ENCODE measurements at regions not wholly inside any gene's neighbourhood (a gene's known extent, or its start where the extent isn't known, plus 50 kb on each side); places are given as distances from the start of the nearest gene placed in this dataset.
"Not testable (repeated sequence)": the region's sequence is repeated elsewhere in the genome, so short reads cannot be mapped to it uniquely, and the experiment has no call there.

DNA sequence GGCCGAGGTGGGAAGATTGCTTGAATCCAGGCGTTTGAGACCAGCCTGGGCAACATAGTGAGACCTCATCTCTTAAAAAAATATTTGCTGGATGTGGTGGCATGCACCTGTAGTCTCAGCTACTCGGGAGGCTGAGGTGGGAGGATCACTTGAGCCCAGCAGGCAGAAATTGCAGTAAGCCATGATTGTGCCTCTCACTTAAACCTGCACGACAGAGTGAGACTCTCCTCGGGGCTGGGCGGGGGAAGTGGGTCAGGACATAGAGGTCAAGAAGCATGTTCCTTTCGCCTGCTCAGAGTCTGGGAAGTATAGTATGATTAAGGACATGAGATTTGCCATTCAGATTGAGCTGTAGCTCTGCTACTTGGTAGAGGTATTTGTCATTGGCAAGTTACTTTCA lies 52.3 kb downstream of the SEPTIN7 start:
- not testable (repeated sequence) for H3K4me3 ChIP-seq; H3K27me3 ChIP-seq; H3K27ac ChIP-seq; H3K4me1 ChIP-seq; H3K9me3 ChIP-seq (replicated peaks); DNase-seq; H3K36me3 ChIP-seq

DNA sequence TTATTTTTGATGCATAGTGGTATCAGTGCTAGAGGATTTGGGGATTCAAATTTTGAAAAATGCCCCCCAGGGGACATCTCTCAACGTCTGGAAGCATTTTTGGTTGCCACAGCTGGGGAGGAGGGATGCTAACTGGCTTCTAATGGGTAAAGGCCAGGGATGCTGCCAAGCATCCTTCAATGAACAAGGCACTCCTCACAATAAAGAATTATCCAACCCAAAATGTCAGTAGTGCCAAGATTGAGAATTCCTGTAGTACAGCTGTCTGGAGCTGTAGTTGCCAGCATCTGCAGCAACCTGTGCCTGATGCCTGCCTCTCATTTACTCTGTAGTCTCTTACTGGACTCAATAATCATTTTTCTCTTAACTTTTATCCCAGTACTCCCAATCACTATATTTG lies 53.5 kb downstream of the SEPTIN7 start:
- no peak for DNase-seq
- Histone ChIP-seq H3K4me3 (no peak overlapping the region), H3K27me3 (no peaks in the 10 kb centered on the region), H3K9me3 (replicated peaks) (no peaks in the 10 kb centered on the region), H3K27ac (no peak overlapping the region), H3K4me1 (no peaks in the 10 kb centered on the region), H3K36me3 (peaks cover 9% of the 10 kb centered on the region)

DNA sequence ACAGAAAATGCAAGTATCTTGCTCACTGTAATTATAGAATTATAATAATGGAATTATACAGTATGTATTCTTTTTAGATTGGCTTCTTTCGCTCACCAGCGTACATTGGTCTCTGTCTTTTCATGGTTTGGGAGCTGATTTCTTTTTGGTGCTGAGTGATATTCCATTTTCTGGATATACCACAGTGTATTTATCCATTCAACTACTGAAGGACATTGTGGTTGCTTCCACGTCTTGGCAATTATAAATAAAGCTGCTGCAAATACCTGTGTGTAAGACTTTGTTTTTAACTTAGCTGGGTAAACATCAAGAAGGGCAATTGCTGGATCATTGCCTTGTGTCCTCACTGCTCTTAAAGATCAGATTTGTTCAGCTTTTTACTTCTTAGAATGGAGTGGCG lies 55.3 kb downstream of the SEPTIN7 start:
- H3K4me3 ChIP-seq, result no peak overlapping the region
- H3K4me1 ChIP-seq, result no peaks in the 10 kb centered on the region
- H3K36me3 ChIP-seq, result peaks cover 8% of the 10 kb centered on the region
- no peaks in the 10 kb centered on the region for H3K27me3 ChIP-seq
- peaks cover 6% of the 10 kb centered on the region for H3K9me3 ChIP-seq (replicated peaks)
- no peak for DNase-seq
- H3K27ac ChIP-seq, result no peak overlapping the region

DNA sequence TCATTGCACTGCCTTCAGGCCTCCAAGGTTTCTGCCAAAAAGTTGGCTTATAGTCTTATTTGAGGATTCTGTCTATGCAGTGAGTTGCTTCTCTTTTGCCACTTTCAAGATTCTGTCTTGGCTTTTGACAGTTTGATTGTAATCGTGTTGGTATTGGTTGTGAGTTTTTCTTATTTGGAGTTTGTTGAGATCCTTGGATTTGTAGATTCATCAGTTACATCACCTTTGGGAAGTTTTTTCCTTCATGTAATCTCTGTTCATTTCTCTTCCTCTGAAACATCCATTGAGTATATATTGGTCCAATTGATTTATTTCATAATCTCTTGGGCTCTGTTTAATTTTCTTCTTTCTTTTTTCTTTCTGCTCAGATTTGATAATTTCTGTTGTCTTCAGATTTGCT lies 59.8 kb downstream of the SEPTIN7 start:
- no peak for DNase-seq
- no peaks in the 10 kb centered on the region for H3K27me3 ChIP-seq
- H3K36me3 ChIP-seq, result peaks cover 20% of the 10 kb centered on the region
- H3K9me3 ChIP-seq (replicated peaks), result peaks cover 6% of the 10 kb centered on the region
- H3K4me3 ChIP-seq, result no peak overlapping the region
- no peak overlapping the region for H3K27ac ChIP-seq
- no peaks in the 10 kb centered on the region for H3K4me1 ChIP-seq

DNA sequence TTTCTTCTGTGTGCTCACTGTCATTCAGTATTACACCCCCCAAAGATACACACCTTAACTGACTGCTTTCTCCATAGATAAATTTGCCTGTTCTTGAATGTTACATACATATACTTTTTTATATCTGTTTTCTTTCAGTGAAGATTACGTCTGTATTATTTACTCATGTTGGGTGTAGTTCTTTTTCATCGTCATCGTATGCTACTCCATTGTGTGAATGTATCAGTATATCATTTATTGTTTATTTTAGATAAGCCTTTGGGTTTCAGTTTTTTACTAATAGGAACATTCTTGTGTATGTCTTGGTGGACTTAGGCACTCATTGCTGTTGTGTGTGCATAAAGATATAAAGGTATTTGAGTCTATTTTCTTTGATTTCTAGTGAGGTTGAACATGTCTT lies 64.4 kb downstream of the SEPTIN7 start:
- Histone ChIP-seq H3K27ac (no peak overlapping the region), H3K27me3 (no peaks in the 10 kb centered on the region), H3K9me3 (replicated peaks) (peaks cover 3% of the 10 kb centered on the region), H3K36me3 (peaks cover 33% of the 10 kb centered on the region), H3K4me3 (no peak overlapping the region), H3K4me1 (no peaks in the 10 kb centered on the region)
- no peak for DNase-seq

DNA sequence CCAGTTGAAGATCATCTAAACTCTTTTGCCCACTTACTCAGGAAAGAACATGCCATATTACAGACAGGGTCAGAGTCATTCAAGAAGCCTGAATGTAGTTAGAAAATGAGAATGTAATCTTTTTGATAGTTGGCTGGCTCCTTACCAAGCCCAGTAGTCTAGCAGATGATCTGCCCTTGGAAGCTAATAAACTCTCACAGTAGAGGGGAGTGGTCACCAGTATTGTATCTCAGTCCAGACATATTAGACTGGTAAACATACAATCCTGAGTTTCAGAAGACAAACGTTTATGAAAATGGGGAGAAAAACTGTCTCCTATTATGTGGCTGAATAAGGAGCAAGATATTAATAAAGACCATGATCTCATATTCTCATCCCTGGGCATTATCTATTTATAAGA lies 65.3 kb downstream of the SEPTIN7 start:
- H3K36me3 ChIP-seq, result peaks cover 31% of the 10 kb centered on the region
- H3K4me1 ChIP-seq, result no peaks in the 10 kb centered on the region
- DNase-seq, result no peak
- H3K27me3 ChIP-seq, result no peaks in the 10 kb centered on the region
- H3K9me3 ChIP-seq (replicated peaks), result no peaks in the 10 kb centered on the region
- no peak overlapping the region for H3K27ac ChIP-seq
- no peak overlapping the region for H3K4me3 ChIP-seq

DNA sequence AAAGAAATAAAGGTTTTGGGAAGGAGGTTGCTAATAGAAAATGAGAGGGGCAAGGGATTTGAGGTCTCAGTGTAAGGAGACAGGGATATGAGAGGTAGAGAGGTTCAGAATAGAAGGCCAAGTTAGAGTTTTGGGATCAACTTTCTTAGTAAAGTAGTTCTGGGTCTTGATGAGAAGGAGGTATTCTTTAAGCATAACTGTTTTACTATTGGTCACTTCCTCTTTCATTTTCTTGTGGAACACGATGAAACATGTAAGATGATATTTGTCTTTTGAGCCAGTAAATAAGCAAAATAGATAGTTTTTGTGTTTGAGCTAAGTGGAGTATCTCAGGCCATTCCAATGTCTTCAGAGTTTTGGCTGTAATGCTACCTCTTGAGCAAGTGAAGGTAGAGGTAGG lies 68.3 kb downstream of the SEPTIN7 start:
- not testable (repeated sequence) for H3K4me1 ChIP-seq; H3K27me3 ChIP-seq; H3K4me3 ChIP-seq; H3K27ac ChIP-seq; H3K9me3 ChIP-seq (replicated peaks); DNase-seq
- H3K36me3 ChIP-seq, result peaks cover 39% of the 10 kb centered on the region

DNA sequence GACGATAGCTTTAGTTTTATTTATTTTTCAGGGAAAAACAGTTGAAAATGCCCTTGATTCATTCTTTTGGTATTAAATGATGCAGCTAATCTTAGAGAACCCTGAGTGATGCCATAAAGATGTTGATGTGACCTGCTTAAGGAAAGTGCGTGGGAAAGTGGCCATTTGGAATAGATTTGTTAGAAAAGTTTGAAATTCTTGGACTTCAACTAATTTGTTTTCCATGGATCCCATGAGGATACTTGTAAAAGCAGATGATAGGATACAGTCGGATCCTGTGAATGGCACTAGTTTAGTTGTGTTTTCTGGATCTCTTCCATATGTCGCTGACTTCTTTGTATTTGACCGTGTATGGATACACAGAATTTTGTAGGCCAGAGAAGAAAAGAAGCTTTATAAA lies 69.0 kb downstream of the SEPTIN7 start:
- Histone ChIP-seq H3K36me3 (peaks cover 43% of the 10 kb centered on the region), H3K4me3 (no peak overlapping the region), H3K27me3 (no peaks in the 10 kb centered on the region), H3K27ac (no peak overlapping the region), H3K4me1 (no peaks in the 10 kb centered on the region; the same call in 1 of the 2 replicates), H3K9me3 (replicated peaks) (no peaks in the 10 kb centered on the region)
- no peak for DNase-seq

DNA sequence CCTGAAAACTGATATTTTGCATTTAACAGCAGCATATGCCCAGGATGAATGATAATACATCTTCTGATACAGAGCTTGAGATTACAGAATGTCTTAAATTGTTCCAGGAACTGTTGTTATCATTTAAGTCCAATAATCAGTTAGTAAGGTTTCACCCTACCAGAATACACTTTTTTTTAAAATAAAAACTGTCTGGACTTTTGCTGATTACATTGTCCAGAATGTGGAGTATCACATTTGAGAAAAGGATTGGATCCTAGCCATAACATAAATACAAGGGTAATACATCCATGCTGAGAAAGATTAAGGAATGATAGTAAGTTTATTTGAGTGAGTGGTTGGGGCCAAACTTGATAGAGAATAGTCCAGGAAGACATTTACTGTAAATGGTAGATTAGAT lies 71.0 kb downstream of the SEPTIN7 start:
- H3K4me1 ChIP-seq, result no peaks in the 10 kb centered on the region; the same call in none of the 2 replicates
- no peak overlapping the region for H3K27ac ChIP-seq

DNA sequence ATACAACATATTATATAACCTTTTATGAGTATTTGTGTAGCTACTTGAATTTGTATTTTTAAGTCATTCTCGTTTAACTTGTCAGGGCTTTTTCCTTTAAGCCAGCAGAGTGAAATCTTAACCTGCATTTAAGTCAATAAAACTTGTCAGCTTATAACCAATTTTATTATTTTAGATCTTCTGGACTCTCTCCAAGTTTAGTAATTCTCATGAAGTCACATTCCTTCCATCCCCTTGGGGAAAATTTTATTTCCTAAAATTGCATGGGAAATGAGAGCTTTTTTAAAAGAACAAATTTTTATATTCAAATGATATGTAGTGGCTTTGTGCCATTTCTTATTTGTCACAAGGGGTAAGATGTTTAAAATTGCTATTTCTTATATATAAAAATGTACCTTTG lies 74.0 kb downstream of the SEPTIN7 start:
- DNase-seq, result no peak
- Histone ChIP-seq H3K36me3 (peaks cover 25% of the 10 kb centered on the region), H3K4me3 (no peak overlapping the region), H3K27me3 (no peaks in the 10 kb centered on the region), H3K4me1 (peaks cover 10% of the 10 kb centered on the region), H3K9me3 (replicated peaks) (no peaks in the 10 kb centered on the region), H3K27ac (no peak overlapping the region)

More for the DNA sequence above, 71.0 kb downstream of the SEPTIN7 start:
- no peak for DNase-seq
- Histone ChIP-seq H3K9me3 (replicated peaks) (no peaks in the 10 kb centered on the region), H3K27me3 (no peaks in the 10 kb centered on the region), H3K36me3 (peaks cover 35% of the 10 kb centered on the region), H3K4me3 (no peak overlapping the region)

DNA sequence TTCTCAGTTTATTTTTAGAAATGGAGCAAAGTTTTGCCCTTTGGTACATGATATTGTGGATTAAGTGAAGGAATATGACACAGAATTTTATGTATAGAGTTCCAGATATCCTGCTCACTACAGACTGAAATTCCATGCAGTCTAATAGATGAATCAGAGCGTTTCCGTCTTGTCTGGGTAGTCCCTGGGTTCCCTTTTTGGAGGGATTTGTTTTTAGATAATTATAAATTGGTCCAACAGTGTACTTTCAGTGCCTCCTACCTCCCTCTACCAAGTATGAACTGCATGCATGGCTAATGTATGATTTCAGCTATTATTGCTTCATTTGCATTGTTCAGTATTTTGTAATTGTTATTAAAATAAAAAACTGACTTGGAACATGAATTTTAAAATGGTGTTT lies 74.4 kb downstream of the SEPTIN7 start:
- Histone ChIP-seq H3K4me1 (peaks cover 10% of the 10 kb centered on the region), H3K9me3 (replicated peaks) (no peaks in the 10 kb centered on the region), H3K4me3 (no peak overlapping the region), H3K27me3 (no peaks in the 10 kb centered on the region), H3K27ac (no peak overlapping the region), H3K36me3 (peaks cover 26% of the 10 kb centered on the region)
- DNase-seq, result no peak

DNA sequence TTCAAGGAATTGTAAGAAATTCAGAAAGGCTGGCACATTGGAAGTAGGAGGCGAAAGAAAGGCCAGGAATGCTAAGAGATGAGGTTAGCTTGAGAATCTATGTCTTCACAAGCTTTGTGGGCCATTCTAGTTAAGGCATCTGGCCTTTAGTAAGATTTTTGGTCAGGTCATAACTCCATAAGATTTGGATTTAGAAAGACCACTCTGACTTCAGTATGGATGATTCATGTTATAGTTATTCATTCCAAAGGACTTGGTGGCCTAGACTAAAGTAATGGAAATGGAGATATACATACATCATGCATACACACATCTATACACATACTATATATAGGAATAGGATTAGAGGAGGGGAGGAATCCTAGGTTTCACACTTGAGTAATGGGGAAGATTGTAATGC lies 77.5 kb downstream of the SEPTIN7 start:
- no peak for DNase-seq
- no peak overlapping the region for H3K4me3 ChIP-seq
- H3K4me1 ChIP-seq, result peaks cover 10% of the 10 kb centered on the region
- H3K9me3 ChIP-seq (replicated peaks), result no peaks in the 10 kb centered on the region
- no peak overlapping the region for H3K27ac ChIP-seq
- H3K36me3 ChIP-seq, result peaks cover 26% of the 10 kb centered on the region
- no peaks in the 10 kb centered on the region for H3K27me3 ChIP-seq

DNA sequence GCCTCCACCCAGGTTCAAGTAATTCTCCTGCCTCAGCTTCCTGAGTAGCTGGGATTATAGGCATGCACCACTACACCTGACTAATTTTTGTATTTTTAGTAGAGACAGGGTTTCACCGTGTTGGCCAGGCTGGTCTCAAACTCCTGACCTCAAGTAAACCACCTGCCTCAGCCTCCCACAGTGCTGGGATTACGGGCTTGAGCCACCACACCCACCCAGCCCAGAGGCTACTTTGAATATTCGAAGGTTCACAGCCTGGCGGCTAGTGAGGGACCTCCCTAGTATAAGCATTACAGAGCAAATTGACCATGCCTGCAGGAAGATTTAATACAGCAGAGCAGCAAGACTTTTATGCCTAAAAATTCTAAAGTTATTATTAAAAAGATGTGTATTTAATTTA lies 86.6 kb downstream of the SEPTIN7 start:
- not testable (repeated sequence) for H3K27ac ChIP-seq; DNase-seq; H3K4me3 ChIP-seq; H3K9me3 ChIP-seq (replicated peaks); H3K4me1 ChIP-seq; H3K27me3 ChIP-seq
- peaks cover 29% of the 10 kb centered on the region for H3K36me3 ChIP-seq

DNA sequence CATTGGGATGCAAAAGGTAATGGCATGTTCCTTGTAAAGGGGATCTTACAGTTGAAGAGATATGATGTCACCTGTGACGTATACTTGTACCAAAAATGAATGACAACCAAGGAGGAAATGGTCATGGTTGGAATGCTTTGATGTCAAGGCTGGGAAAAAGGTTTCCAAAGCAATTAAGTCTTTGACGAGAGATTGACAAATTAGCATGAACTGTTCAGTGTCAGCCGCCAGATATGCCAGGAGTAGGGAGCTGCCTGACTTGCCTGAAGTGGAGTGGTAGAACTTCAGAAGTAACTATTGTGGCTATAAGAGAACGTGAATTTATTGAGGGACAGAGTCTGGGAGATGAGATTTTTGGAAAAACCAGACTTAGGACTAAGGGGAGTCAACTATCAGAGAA lies 88.1 kb downstream of the SEPTIN7 start:
- H3K4me3 ChIP-seq, result no peak overlapping the region
- H3K27ac ChIP-seq, result no peak overlapping the region
- DNase-seq, result no peak
- no peaks in the 10 kb centered on the region for H3K27me3 ChIP-seq
- H3K9me3 ChIP-seq (replicated peaks), result no peaks in the 10 kb centered on the region
- H3K36me3 ChIP-seq, result peaks cover 30% of the 10 kb centered on the region
- H3K4me1 ChIP-seq, result no peaks in the 10 kb centered on the region

DNA sequence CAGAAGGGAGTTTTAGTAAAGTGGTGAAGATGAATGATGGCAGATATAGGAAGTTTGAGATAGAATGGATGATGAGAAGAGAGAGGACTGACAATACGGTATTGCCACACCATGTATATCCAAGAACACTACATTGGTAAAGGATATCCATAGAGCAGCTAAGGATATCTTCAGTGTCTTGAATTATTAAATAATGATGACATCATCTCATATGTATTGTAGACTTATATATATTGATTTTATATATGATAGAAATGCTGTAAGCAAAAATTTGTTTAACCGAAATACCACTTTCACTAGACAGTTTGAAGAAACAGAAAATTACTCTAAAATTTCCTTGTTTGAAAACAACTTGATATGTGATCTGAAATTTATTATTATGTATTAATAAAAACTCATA lies 89.0 kb downstream of the SEPTIN7 start:
- no peaks in the 10 kb centered on the region for H3K27me3 ChIP-seq
- no peak overlapping the region for H3K4me3 ChIP-seq
- H3K9me3 ChIP-seq (replicated peaks), result no peaks in the 10 kb centered on the region
- no peak overlapping the region for H3K27ac ChIP-seq
- DNase-seq, result no peak
- H3K36me3 ChIP-seq, result peaks cover 30% of the 10 kb centered on the region
- H3K4me1 ChIP-seq, result no peaks in the 10 kb centered on the region

DNA sequence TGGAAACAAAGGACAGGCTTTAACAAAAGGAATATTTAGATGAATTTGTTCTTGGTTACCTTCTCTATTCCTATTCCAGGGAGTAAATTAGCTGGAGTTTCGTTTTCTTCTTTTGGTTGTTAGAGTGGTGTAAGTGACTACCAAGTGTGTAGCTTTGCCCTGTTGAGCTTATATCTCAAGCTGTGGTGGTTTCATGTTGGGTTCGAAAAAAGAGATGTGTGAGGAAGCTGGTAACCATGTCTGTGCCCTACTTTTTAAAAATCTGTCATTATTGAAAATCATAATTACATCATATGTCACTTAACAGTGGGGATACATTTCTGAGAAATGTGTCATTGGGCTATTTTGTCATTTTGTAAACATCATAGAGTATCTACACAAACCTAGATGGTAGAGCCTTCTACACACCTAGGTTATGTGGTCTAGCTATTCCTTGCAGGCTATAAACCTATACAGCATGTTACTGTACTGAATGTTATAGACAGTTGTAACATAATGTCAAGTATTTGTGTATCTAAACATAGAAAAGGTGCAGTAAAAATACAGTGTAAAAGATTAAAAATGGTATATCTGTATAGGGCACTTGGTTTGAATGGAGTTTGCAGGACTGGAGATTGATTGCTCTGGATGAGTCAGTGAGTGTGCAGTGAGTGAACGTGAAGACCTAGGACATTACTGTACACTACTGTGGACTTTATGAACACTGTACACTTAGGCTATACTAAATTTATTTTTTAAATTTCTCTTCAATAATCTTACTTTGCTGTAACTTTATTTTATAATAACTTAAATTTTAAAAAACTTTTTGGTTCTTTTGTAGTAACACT lies 90.4 kb downstream of the SEPTIN7 start:
- Histone ChIP-seq H3K27ac (no peak overlapping the region), H3K27me3 (no peaks in the 10 kb centered on the region), H3K4me1 (no peaks in the 10 kb centered on the region), H3K9me3 (replicated peaks) (no peaks in the 10 kb centered on the region), H3K36me3 (peaks cover 27% of the 10 kb centered on the region), H3K4me3 (no peak overlapping the region)
- DNase-seq, result no peak

Measured in SJCRH30 (cell line).